ENCODE measurements at regions not wholly inside any gene's neighbourhood (a gene's known extent, or its start where the extent isn't known, plus 50 kb on each side); places are given as distances from the start of the nearest gene placed in this dataset.

GRCh38 chr16:9372934-9373890 lies 281.8 kb downstream of the HAPSTR1 start:
- CTCF ChIA-PET: interaction anchor here (1.4 kb wide), 1 partner anchor 30 kb away, joined by 3 read pairs; no protein-coding TSS in a partner anchor
- DNase-seq (ENCODE audit: low spot score) (no peak), ATAC-seq (peak; percentile 77)
- Mint-ChIP-seq H3K27me3 (ENCODE audit: low read depth) (no peaks in the 10 kb centered on the region; the same call in 1 of the 2 replicates), H3K27ac (no peak overlapping the region; the same call in 1 of the 2 replicates), H3K4me3 (no peak overlapping the region), H3K4me1 (peaks cover 29% of the 10 kb centered on the region), H3K36me3 (no peaks in the 10 kb centered on the region; the same call in 1 of the 2 replicates), H3K9me3 (peaks cover 8% of the 10 kb centered on the region)
- POLR2A ChIA-PET: interaction anchor here (0.6 kb wide), 1 partner anchor 232 kb away, joined by 3 read pairs; no protein-coding TSS in a partner anchor
- TF ChIP-seq TCF7 (CRISPR knock-in tag; IDR thresholded peaks at IDR 0.05; ENCODE audit: low read depth): no peak
- TF ChIP-seq SOX15 (CRISPR knock-in tag; IDR thresholded peaks at IDR 0.05): no peak
- TF ChIP-seq NR2C2 (CRISPR knock-in tag; IDR thresholded peaks at IDR 0.05): no peak
- TF ChIP-seq ARID4B (CRISPR knock-in tag; IDR thresholded peaks at IDR 0.05; ENCODE audit: borderline replicate concordance): no peak
- no peak for TF ChIP-seq NR3C1 (CRISPR knock-in tag; conservative IDR thresholded peaks at IDR 0.05; ENCODE audit: low read depth)

GRCh38 chr16:9374061-9374460 lies 282.6 kb downstream of the HAPSTR1 start:
- peaks cover 33% of the 10 kb centered on the region for H3K4me1 Mint-ChIP-seq
- no peaks in the 10 kb centered on the region; the same call in 1 of the 2 replicates for H3K36me3 Mint-ChIP-seq
- ATAC-seq (no peak), DNase-seq (ENCODE audit: low spot score) (no peak)
- POLR2A ChIA-PET: no interaction called here
- TF ChIP-seq ZBTB43 (CRISPR knock-in tag; IDR thresholded peaks at IDR 0.05): no peak
- no peak for TF ChIP-seq CDX4 (CRISPR knock-in tag; IDR thresholded peaks at IDR 0.05; ENCODE audit: borderline replicate concordance)
- TF ChIP-seq TEAD1 (CRISPR knock-in tag; IDR thresholded peaks at IDR 0.05): no peak
- TF ChIP-seq OVOL2 (CRISPR knock-in tag; IDR thresholded peaks at IDR 0.05; ENCODE audit: borderline replicate concordance): no peak
- TF ChIP-seq NR1H2 (CRISPR knock-in tag; IDR thresholded peaks at IDR 0.05): no peak
- TF ChIP-seq ZNF425 (CRISPR knock-in tag; conservative IDR thresholded peaks at IDR 0.05): no peak
- no peak for TF ChIP-seq NFE2L1 (CRISPR knock-in tag; IDR thresholded peaks at IDR 0.05)
- TF ChIP-seq TEAD4 (CRISPR knock-in tag; IDR thresholded peaks at IDR 0.05): no peak
- no peak for TF ChIP-seq HMGA2 (CRISPR knock-in tag; IDR thresholded peaks at IDR 0.05)
- no peak for TF ChIP-seq JUN (CRISPR knock-in tag; IDR thresholded peaks at IDR 0.05)
- no peak for TF ChIP-seq ZNF423 (CRISPR knock-in tag; IDR thresholded peaks at IDR 0.05)
- no peak for TF ChIP-seq TP53 (CRISPR knock-in tag; IDR thresholded peaks at IDR 0.05)
- TF ChIP-seq PRRX2 (CRISPR knock-in tag; IDR thresholded peaks at IDR 0.05): no peak
- TF ChIP-seq MXD4 (CRISPR knock-in tag; IDR thresholded peaks at IDR 0.05; ENCODE audit: borderline replicate concordance): no peak
- TF ChIP-seq ZMAT4 (CRISPR knock-in tag; IDR thresholded peaks at IDR 0.05): no peak
- CTCF ChIA-PET: no interaction called here
- H3K27ac Mint-ChIP-seq: no peak overlapping the region; the same call in 1 of the 2 replicates
- H3K4me3 Mint-ChIP-seq: no peak overlapping the region
- no peaks in the 10 kb centered on the region; the same call in 1 of the 2 replicates for H3K27me3 Mint-ChIP-seq (ENCODE audit: low read depth)
- H3K9me3 Mint-ChIP-seq: peaks cover 8% of the 10 kb centered on the region

All from WTC11 (cell line).